ENCODE measurements at regions not wholly inside any gene's neighbourhood (a gene's known extent, or its start where the extent isn't known, plus 50 kb on each side); places are given as distances from the start of the nearest gene placed in this dataset.
A peak's percentile ranks its signal among the peaks of the same experiment; 100 is the strongest.

DNA sequence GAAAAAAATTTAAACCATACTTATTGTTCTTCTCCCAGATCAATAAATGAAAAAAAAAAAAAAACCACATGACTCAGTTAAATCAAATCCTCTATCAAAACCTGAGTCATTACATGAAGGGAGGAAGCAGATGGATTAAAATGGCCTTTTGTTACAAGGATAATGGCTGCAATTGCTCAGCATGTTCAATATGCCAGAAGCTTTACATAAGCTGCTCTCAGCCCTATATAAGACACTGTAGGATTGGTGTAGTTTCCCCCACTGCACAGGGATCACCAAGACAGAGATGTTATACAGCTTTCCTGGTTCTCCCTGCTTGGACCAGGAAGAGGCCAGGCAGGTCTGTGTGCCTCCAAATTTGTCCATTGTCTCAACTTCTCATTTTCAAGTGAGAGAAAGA, 101.6 kb upstream of the MAP1B start:
- DNase-seq (ENCODE audit: low spot score) = no peak

DNA sequence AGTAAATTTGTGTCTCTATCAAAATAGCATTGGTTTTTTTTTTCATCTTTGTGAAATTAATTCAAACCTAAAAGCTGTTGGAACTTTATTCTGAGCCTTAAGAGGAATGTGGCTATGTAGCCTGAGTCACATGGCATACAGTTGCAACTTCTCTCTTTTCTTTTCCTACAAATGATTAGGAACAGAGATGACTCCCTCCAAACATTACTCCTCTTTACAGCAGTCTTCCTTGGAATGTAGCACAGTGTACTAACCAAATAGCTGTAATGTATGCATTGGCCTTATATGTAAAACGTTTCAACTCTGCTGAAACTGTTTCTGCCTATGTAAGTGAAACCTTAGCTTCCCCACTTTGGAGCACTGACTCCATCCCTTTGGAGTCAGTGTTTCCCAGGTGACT, 100.9 kb upstream of the MAP1B start:
- DNase-seq (ENCODE audit: low spot score) = no peak

DNA sequence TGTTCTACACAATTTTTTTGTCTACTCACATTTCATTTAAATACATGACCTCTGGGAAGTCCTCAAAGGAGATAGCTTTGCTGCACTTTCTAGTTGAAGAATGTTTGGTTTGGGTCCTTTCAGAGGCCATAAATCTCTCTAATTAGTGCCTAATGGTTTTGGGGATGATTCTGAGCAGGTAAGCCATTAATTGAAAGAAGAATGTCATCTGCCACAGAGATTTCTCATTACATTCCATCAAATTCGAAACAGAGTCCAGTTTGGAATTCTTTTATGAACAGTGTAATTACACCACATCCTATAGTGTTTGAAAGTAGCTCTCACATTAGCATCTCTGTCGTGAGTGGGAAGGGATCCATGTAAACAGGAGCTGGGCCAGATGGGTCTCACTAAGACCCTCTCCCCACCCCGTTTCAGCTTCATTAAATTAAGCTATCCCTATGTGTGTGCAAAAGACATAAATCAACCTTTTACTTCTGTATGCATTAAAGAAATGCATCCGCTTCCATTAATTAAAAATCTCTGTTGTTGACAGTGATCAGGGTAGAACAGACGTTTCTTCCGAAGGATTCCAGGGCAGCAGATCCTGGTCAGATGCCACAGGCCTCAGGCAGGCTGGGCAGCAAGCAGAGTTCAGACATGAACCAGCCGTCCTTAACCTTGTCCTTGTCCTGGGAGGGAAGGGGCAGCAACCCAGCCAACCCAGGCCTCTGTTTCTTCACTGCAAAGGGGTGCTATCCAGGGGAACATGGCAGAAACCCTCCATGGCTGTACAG, 99.8 kb upstream of the MAP1B start:
- DNase-seq (ENCODE audit: low spot score) = no peak

DNA sequence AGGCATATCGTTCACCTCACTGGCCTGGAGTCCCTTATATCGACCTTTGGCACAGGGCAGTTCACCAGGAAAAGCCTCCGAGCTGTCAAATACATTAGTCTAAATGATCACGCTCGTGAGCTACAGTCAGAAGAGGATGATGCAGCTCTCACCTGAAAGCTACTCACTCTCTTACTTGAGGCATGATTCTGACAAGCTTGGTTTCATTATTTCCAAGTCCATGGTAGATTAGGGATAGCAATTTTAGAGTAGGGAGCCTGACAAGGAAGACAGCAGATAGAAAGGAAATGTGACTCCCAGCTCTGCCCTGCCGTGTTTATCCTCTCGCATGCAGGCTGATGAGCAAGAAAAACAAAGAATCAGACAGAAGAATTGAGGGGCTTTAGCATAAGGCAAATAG, 98.0 kb upstream of the MAP1B start:
- DNase-seq (ENCODE audit: low spot score) = no peak

DNA sequence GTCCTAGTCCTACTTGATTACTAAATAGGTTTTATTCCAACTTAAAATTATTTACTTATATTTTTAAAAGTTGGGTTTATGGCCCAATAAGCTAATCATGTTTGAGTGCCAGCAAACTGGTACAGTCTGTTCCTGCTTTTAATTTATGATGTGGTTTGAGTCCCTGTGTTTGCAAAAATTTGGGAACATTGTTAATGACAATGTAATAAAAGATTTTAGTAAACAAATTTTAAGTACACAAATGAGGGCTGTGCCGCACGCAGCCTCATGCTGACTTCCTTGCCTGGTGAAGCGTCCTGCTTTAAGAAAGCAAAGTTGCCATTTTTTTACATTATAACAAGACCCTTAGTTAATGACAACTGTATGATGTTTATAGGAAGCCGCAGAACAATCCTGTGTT, 96.8 kb upstream of the MAP1B start:
- no peak for DNase-seq (ENCODE audit: low spot score)

DNA sequence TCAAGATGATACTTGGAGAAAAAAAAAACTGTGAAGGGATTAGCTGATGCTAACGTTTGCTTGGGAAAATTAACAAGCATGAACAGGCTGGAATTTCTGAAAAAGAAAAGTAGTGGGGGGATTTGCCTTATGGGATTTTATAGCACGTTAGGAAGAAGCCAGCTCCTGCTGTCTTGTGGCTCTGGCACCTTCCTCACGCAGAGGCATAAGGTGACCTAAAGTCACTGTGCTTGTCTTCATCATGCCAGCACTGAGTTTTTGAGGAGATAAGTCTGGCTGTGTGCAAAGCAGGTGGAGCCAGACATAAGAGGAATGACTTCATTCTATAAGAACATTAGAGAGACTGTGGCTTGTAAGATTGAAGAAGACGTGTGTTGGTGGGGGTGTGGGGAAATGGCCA, 94.4 kb upstream of the MAP1B start:
- DNase-seq (ENCODE audit: low spot score) = no peak

DNA sequence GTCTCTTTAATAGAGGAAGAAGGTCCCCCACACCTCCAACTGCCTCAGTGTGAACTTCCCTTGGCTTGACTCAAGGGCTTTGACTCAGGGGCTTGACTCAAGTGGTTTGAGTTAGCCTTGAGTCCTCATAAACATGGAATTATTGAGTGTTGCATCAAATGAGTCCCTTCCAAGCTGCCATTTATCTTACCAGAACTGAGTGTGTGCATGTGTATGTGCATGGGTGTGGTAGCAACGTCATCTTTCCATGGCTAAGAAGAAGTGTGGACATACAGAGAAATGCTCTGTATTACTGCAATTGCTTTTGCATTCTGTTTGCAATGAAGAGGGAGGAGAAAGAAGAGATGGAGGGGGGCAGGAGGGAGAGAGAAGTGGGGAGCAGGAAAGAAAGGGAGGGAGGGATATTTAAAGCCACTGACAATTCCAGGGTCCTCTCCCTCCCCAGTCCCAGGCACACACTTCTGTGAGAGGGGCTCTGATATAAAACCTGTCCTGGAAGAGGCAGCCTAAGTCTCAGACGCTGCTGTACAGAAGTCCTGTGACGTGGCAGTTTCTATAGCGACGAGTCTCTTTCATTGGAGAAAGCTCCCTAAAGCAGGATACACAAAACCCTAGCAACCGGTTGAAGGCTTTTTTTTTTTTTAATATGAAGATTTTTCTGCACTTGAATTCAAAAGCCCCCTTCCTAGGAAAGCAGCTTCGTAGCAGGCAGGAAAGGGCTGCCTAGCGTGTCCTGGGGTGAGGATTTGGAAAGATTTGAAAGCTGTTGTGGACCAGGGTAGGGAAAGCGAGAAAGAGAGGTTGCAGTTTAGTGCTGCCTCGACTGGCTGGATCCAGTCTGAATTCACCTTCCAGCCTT, 93.3 kb upstream of the MAP1B start:
- no peak for DNase-seq (ENCODE audit: low spot score)

DNA sequence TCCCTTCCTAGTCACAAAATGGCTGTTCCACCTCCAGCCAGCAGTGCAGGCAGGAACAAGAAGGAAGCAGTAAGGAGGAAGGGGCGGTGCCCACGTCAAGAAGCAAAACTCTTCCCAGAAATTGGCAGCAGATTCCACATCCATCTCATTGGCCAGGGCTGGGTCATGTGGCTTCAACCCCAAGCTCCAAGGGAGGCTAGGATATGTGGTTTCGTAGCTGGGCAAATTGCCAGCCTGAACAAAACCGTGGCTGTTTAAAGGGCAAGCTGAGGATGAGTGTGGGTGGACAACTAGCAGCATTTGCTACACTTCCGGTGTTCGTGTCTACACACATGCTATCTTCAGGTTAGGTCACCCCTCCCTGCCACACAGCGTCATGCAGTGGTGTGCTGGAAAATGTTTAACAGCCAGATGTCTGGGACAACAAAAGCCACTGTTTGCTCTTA, 92.1 kb upstream of the MAP1B start:
- no peak for DNase-seq (ENCODE audit: low spot score)

DNA sequence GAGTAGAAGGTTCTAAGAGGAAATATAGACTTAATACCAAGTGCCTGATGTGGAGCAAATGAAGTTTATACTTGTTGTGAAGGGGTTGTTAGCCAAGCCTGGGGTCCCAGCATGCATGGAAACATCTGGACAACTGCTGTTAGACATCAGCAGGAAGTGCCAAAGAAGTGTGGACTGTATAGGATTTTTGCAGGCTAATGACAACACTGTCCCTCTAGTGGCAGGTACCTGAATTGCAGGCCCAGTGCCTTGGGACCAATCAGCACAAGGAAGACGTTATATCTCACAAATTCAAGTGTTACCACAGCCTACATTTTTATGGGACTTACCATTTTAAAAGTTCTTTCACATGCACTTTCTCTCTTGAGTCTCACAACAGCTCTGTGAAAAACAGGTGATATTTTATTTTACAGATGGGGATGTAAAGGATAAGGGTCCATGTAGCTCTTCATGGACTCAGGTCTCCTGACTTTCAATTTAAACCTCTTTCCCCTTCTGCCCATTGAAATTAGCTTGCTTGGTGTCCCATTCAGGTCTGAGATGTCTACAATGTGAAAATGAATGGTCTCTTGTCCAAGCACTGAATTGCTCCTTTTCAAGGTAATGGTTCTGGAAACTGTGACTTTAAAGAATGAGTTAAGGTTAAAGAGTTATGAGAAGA, 89.0 kb upstream of the MAP1B start:
- DNase-seq (ENCODE audit: low spot score) = peak; percentile 80

DNA sequence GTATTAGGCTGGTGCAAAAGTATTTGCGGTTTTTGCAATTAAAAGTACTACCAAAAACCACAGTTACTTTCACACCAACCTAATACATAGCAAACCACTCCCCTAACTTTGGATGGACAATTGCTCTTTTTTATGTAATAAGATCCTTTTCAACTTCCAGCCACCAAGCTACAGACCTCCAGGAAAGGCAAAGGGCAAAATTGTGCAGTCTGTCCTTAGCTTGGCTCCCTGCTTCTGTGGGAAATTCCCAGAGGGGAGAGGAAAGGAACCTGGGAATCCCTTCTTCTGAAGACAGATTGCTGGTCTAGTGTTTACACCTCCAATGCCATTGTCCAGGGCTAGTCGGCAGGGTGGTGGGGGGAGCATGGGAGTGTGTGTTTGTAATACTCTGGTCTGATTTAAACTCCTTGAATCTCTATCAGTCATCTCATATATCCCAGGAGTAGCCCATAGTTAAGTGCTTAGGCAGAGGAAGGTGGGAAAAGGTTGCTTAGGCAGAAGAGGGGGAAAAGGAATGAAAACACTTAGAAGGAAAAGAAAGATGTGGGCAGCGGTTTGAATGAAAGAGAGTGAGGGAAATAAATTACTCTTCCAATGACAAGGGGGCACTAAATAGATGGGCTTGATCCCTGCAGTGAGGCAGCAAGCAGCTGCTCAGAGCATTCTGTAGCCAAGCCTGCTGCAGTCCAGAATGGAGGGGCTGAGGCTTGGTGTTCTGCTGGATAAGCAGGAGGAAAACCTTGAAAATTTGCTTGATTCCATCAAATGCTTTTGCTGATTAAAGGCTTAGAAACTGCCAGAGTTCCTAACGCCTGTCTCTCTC, 86.9 kb upstream of the MAP1B start:
- DNase-seq (ENCODE audit: low spot score) = no peak

DNA sequence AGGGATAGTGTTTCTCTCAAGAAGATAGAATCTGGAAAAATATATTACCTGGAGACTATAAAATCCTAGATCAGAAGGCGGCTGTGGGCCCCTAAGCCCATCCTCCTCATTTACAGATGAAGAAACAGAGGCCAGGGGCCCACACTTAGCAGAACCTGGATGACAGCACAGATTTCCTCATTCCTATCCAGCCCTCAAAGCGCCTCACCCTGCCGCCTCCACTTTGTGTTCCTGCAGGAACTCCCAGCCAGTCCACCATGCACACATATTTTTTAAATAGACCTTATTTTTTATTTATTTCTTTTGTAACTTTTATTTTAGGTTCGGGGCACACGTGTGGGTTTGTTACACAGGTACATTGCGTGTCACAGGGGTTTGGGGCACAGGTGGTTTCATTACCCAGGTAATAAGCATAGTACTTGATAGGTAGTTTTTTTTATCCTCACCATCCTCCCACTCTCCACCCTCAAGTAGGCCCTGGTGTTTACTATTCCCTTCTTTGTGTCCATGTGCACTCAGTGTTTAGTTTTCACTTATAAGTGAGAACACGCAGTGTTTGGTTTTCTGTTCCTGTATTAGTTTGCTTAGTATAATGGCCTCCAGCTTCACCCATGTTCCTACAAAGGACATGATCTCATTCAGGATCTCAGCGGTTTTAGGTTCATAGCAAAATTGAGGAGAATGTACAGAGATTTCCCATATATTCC, 85.5 kb upstream of the MAP1B start:
- DNase-seq (ENCODE audit: low spot score) = no peak

DNA sequence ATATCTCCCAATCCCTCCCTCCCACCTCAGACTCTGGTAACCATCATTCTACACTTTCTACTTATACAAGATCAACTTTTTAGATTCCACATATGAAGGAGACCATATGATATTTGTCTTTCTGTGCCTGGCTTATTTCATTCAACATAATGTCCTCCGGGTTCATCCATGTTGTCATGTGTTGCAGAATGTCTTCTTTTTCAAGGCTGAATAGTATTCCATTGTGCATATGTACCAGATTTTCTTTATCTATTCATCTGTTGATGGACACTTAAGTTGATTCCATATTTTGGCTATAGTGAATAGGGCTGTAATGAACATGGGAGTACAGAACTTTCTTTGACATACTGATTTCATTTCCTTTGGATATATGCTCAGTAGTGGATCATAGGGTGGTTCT, 78.9 kb upstream of the MAP1B start:
- DNase-seq (ENCODE audit: low spot score) = no peak

DNA sequence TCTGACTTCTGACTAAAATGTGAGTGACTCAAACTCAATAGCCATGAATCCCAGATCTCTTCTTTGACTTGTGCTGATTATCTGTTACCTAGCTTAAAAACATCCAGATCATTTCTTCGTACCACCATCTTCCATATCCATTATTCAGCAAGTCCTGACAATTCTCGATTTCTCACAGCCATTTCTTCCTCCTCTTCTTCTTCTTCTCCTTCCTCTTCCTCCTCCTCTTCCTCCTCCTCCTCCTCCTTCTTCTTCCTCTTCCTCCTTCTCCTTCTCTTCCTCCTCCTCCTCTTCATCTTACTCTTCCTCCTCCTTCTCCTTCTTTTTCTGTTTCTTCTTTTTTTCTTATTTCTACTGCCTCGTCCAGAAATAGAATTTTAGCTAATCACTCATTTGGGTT, 77.0 kb upstream of the MAP1B start:
- no peak for DNase-seq (ENCODE audit: low spot score)

DNA sequence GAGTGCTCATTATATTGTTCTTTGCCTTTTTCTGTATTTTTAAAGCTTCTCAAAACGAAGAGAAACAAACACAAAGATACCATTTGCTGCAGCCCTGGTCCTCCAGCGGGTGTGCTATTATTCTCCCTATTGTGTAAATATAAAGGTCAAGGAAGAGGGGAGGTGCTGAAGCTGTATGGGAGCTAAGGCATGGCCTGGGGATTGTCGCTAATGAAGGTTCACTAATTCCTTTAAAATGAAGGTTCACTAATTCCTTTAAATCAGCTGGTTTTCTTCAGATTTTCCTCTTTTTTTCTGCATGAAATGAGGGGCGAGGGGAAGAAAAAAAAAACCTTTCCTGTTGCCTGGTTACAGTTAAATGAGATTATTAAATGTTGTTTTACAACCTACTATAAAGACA, 74.5 kb upstream of the MAP1B start:
- DNase-seq (ENCODE audit: low spot score) = peak; percentile 39

DNA sequence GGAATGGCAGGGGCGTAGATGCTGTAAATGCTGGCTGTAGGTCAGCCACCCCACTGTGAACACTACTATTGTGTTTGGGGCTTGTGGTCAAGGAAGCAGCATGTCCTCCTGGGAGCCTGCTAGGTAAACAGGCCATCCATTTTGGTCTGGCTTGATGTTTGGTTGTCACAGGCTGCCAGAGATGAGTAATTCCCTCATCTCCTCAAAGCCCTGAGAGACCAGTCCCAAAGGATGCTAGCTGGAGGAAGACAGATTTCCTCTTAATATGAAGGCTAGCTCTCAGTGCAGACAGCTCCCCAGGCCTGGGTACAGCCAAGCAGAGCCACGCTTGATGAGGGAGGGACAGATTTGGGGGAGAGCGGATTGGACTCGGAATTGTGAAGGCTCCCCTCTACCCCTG, 72.5 kb upstream of the MAP1B start:
- no peak for DNase-seq (ENCODE audit: low spot score)

DNA sequence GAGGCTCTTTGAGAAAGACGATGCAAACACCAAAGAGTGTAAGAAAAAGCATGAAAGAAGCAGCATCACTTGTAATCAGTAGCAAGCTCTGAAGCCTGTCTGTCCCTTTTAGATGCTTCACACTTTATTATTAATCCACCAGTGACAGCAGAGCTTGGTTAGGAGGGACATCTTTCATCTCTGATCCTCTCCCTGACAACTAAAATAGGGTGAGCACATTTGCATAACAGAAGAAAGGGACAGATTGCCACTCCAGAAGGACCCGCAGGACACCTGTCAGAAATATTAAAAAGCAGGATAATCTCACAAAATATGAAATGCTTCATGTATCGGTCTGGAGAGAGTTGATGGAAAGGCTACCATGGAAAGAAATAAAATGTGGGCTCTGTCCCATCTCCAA, 71.4 kb upstream of the MAP1B start:
- DNase-seq (ENCODE audit: low spot score) = no peak

DNA sequence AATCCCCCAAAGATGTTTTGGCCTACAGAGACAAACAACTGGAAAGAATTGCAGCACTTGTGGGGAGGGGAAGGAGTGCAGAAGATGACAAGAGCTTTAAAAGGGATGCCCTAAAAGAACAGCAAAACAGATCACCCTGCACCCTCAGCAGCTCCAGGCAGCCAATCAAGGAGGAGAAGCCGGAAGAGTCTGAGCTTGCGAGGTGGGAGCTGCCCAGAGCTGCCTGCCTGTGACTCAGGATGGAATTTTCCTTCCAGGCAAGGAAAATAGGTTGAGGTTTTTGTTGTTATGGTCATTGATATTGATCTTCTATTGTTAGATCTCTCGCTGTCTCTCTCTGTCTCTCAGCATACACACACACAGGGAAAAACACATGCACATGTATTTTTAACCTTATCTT, 70.3 kb upstream of the MAP1B start:
- DNase-seq (ENCODE audit: low spot score) = peak; percentile 42

DNA sequence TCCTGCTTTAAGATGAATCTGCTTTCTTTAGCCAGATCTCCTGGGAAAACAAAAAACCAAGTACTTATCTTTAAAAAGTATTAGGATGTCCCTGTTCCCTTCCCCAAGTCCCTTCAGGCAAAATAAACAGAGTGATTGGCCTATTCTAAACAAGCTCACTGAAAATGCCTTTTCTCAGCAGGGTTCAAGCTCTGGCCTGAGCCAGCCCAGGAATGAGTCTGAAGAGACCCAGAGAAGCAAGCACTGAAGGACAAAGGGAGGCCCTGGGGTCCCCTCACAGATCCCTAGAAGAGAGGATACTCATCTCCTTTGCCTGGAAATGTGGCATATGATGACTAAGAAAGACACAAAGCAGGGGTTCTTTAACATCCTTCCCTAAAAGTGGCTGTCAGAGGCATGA, 66.8 kb upstream of the MAP1B start:
- no peak for DNase-seq (ENCODE audit: low spot score)

DNA sequence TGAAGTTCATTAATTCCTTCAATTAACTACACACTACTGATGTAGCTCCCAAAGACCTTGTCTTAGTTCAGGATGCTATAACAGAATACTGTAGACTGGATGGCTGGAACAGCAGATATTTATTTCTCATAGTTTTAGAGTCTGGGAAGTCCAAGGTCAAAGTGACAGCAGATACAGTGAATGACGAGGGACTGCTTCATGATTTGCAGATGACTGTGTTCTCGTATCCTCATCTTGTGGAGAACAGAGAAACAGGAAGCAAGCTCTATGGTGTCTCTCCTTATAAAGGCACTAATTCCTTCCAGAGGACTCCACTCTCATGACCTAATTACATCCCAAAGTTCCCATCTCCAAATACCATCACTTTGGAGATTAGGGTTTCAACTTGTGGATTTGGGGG, 65.6 kb upstream of the MAP1B start:
- DNase-seq (ENCODE audit: low spot score) = no peak

DNA sequence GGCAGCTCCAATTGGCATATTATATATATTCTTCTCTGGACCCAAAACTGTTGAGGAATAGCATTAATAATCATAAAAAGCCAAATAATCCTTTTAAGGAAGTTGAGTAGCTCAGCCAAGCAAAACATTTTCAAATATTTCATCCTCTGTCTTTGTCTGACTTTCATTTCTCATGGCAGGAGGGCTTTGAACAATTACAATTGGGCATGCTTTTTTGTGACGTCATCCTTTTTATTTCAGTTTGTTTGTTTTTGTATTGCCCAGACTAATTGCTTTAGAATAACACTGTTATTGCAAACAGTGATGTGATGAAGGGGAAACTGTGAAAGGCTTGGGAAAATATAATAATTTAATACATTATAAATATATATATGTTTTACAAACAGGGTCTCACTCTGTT, 65.2 kb upstream of the MAP1B start:
- no peak for DNase-seq (ENCODE audit: low spot score)

DNA sequence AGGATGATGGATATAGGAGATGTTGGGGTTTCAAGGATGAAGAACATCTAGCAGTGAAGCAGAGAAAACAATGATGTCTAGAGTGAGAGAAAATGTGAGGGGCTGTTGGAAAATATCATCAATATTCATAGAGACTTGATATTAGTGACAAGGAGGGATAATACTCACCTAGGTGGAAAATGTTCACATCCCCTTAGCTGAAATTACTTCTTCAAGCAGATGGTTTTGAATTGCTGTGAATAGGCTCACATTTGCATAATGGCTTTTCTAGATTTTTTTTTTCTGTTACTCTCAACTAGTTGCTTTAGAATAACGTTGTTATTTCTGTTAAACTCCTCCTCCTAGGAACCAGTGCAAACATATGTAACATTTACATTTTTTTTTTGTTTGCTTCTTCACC, 61.6 kb upstream of the MAP1B start:
- no peak for DNase-seq (ENCODE audit: low spot score)

DNA sequence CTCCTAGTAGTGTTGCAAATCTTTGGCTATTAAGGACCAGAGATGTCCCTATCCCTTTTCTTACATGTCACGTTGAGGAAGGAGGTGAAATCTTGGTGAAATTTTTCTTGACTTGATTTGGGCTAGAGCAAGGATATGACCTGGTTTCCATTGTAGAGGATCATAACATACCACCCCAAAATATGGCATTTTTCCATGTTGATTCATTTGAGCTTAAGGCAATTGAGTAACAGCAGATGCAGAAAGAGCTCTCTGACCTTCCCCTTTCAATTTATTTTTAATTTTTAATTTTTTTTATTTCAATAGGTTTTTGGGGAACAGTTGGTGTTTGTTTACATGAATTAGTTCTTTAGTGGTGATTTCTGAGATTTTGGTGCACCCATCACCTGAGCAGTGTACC, 61.2 kb upstream of the MAP1B start:
- no peak for DNase-seq (ENCODE audit: low spot score)

All from iPS-NIHi11 (cell line).